GM21786 (cell line): ENCODE measurements at regions not wholly inside any gene's neighbourhood (a gene's known extent, or its start where the extent isn't known, plus 50 kb on each side); places are given as distances from the start of the nearest gene placed in this dataset.

Experiments used
- ATAC-seq: cut with Tn5 transposase; IDR thresholded peaks from one replicate; pipeline ENCODE4 v1.9.1; 2021; ENCODE audit not compliant: unreplicated experiment

DNA sequence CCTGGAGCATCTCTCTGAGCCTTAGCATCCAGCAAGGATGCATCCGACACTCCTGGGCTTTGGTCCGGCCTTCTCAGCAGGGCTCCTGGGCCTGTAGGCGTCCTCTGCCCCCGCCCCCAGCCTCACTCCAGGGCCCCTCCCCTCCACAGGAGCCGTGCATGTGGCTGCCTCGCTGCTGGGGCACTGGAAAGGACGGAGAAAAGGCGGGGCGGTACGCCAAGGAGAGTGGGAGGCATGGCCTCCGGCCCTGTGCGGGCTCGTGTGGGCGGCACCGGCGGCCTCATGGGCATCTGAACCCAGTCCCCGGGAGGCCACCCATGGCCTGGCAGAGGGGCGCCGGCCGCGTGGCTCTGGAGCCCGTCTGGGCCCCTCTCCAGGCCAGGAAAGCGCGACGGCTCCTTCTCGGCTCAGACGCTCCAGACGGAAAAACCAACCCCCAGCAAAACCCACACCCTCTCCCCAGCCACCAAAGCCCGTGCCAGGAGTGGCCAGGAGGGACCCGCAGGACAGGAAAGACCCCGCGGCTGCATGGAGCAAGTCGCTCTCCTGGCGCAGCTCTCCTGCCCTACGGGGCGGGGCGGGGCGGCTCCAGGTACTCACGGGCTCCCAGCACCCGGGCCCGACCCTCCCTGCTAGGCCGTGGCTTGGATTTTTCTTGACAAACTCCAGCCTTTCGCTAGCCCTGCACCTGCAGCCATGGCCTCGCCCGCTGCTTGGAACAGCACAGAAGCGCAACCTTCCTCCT, 419.9 kb downstream of the QKI start:
- ATAC-seq: no peak

DNA sequence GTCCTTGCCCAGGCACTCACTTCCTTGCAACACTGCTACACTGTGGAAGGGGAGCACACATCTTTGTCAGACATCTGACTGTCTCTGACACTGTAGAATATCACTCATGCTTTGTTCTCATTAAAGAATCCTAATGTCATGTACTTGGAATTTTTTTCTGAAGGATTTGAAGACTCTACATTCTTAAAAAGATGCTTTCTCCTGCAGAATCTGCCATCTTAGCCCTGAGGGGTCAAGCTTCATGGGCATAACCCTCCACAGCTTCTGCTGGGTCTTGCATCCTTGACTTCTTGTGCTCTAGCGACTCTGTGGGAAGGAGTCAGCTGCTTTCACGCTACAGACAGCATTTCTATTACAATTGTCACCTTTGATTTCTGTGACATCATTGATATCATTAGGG, 417.2 kb downstream of the QKI start:
- ATAC-seq: no peak

DNA sequence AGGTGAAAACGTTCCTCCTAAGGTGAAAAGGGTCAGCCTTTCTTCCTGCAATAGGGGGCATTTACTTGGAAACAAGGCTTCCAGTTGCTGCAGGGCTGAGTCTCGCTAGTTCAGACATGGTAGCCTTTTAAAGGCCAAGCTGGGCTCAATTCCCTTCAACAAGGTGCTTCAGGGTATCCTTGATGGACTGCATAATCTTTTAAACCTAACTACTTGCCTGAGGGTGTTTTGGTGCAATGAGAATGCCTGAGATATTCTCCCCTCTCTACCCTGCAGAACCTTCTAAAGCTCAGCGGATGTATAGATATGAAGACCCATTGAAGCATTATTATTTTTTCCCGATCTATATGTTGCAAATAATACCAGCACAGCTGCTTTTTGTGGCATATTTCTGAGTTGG, 416.1 kb downstream of the QKI start:
- ATAC-seq: no peak

DNA sequence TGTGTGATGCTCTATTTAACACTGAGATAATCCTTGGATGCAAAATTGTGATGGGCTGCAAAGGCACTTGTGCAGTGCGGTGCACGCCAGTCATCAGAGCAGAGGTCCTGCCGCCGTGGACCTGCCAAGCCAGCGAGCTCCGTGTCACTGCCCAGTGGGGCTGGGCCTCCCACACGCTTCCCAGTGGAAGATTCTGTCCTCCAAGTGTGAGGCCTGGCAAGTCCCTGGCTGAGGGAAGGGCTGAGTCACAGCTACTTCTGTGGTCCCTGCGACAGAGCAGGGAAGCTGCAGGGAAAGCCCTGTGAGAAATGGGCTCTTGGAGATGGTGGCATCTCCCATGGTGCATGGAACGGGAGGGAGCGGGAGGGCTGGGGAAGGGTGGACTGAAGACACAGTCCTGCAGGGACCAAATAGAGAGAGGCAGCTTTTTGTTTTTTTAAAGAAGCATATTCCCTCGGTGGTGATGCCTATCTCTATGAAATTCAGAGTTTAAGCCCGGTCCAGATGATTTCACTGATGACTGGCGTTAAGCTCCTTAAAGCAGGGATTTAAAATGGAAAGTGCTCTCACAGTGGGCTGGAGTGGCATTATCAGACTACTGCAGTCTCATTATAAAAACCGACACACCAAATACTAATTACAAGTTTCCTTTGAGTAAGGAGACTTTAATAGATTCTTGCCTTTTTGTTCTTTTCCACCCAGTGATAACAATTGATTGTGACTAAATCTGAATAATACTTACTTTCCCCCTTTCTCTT, 413.7 kb downstream of the QKI start:
- no peak for ATAC-seq

- no peak for ATAC-seq
These were observed 412.6 kb downstream of the QKI start for GRCh38 chr6:163827143-163827542.

DNA sequence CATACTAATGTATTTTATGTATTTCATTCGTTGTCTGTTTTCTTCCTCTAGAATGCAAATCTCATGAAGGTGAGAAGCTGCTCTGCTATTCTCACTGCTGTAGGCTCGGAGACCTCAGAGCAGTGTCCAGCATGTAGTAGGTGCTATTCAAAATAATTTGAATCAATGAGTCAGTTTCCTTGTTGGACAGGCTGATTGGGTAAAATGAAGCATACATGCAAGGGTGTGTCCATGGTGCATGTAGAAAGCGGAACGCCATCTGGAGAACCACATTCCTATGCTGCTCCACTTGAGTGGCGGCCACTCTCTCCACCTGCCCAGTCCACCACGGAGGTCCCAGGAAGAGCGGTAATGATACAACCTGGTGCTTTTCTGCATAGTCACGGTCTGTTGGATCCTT, 412.1 kb downstream of the QKI start:
- no peak for ATAC-seq

GRCh38 chr6:163825033-163825432, 410.5 kb downstream of the QKI start:
- no peak for ATAC-seq

DNA sequence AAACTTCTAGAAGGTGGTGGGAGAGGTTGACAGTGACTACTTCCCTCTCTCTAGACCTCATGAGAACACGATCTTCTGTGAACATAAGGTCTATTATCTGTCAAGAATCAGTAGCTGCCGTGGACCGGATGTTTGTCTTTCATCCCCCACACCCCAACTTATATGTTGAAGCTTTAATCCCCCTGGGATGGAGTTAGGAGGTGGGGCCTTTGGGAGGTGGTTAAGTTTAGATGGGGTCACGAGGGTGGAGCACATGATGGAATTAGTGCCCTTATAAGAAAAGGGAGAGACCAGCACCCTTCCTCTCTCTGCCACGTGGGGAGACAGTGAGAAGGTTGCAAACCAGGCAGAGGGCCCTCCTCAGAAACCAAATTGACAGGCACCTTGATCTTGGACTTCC, 409.1 kb downstream of the QKI start:
- no peak for ATAC-seq

GRCh38 chr6:163820745-163821458, 406.4 kb downstream of the QKI start:
- ATAC-seq: no peak

DNA sequence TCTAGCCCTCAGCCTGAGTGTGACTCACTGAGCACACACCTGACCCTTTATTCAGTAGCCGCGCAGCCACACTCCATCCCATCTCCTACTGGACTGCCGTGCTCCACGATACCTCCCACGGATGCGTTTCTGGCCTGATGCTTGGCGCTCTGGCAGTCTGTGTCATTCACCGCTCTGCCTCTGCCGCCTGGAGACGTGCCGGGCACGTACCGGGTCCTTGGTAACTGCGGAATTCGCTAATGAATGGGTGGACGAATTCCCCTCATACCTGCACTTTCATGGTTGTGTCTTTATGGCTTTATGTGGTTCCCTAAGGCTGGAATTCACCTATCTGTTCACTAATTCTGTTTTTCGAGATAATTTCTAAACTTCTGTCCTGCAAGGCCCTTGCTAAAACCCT, 405.7 kb downstream of the QKI start:
- ATAC-seq: no peak

DNA sequence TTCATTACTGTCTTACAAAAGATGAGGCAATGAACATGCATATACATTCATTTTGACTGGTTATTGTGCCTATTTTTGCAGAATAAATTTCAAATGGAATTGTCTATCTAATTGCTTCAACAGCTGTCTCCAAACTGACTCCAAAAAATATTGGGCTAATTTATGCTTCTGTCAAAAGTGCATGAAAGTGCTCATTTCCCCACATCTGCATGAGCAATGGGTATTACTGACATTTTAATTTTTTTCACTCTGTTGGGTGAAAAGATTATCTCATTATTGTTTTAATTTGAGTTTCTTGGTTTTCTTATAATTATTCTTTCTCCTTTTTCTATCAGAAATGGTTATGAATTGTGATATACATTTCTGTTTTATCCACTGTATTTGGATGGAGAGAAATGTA, 404.2 kb downstream of the QKI start:
- ATAC-seq: no peak

- no peak for ATAC-seq
These were observed 401.9 kb downstream of the QKI start for GRCh38 chr6:163816441-163816840.

GRCh38 chr6:163815796-163816195, 401.3 kb downstream of the QKI start:
- ATAC-seq: no peak

DNA sequence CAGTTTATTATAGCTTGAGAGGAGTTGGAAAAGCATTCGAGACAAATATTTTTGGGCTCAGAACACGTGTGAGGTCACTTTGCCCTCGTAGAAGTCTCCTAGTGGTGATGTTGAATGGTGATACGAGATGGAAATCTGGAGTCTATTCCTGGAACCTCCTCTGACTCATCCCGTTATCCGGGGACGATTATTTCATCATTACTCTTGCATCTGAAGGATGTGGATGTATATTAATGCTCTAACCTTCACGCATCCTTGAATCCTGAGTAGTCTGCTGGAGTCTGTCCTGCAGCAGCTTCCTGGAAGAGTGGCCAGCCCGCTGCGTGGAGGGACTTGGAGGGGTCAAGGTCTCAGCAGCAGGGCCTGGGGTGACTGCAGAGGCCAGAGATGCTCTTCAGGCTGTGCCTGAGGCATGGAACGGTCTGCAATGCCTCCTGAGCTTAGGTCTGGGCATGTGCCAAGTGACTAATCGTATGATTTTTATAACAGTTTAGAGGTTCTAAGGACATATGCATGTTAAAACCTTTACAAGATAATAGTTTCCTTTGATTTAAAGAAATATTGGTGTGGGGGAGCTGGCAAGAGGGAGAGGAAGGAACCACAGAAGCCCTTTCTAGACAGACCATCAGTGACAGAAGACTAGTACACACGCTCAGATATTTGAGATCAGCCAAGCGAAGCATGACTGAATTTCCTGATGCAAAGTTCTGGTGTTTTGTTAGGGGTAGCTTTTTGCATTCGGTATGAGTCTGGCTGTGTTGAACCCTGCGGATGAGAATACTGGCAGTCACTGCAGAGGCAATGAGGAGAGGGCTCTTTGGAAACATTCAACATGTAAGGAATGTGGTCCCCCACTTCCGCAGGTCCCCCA, 400.2 kb downstream of the QKI start:
- peak; percentile 56 for ATAC-seq

DNA sequence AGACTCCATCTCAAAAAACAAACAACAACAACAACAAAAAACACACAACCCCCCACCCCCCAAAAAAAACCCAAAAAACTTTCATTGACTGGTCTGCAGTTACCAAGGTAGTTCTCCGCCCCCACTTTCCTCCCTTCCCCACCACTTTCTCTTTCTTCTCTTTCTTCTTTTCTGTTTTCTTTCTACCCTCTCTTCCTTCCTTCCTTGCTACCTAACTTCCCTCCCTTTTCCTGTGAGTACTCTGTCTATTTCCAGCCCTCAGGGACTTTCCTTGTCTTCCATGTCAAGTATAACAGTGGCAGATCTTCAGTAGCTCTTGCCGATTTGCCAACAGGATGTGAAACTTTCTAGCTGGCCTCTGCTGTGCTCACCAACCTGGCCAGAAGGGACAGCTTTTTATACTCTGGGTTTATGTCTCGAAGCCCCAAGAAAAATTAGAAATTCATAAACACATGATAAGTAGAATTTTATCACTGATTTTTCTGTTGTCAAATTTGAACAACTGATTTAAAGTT, 399.5 kb downstream of the QKI start:
- ATAC-seq: peak; percentile 58

- ATAC-seq: no peak
These were observed 396.8 kb downstream of the QKI start for GRCh38 chr6:163811317-163811716.

DNA sequence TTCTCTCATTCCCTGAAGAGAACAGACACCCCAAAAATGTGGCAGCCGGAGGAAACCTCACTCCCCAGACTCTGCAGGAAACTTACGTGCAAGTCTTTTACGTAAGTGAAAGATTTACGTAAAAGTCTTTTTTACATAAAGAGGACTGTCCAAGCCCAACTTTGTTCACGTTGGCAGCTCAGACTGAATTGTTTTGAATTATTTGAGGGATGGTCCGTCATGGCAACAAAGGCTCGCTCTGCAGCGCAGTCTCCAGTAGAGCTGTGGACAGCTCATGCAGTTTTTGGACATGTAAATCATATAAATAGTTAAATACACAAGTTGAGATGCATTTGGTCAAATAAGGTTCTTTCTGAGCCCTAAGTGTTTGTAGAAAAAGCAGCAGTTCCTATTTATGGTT, 394.8 kb downstream of the QKI start:
- ATAC-seq: no peak

GRCh38 chr6:163808871-163809270, 394.4 kb downstream of the QKI start:
- ATAC-seq: no peak

- ATAC-seq: no peak
These were observed 393.7 kb downstream of the QKI start for GRCh38 chr6:163808231-163808630.

DNA sequence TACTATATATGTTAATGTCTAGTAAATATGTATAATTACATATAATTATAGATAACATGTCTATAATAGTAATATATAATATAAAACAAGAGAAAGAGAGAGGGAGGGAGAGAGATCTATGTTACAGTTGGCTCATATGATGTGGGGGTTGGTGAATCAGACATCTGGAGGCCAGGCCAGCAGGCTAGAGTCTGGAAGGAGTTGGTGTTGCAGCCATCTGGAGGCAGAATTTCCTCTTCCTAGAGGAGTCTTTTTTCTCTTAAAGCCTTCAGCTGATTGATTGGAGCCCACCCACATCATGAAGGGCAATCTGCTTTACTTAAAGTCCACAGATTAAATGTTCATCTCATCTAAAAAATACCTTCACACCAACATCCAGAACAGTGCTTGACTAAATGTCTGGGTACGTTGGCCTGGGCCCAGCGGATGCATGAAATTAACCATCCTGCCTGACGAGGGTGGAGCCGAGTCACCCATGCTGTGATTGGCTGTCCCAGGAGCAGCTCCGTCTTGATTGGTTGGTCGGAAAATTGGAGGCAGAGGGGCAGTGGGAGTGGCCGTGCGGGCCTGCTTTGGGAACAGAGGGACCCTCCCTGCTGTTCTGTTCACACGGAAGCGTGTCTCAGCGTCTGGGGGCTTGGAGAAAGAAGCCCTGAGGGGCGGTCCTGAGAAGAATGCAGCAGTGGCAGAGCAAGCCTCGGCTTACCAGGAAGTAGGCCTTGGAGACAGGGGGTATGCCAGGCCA, 392.4 kb downstream of the QKI start:
- no peak for ATAC-seq
